ENCODE measurements at regions not wholly inside any gene's neighbourhood (a gene's known extent, or its start where the extent isn't known, plus 50 kb on each side); places are given as distances from the start of the nearest gene placed in this dataset.
"Not testable (repeated sequence)": the region's sequence is repeated elsewhere in the genome, so short reads cannot be mapped to it uniquely, and the experiment has no call there.

DNA sequence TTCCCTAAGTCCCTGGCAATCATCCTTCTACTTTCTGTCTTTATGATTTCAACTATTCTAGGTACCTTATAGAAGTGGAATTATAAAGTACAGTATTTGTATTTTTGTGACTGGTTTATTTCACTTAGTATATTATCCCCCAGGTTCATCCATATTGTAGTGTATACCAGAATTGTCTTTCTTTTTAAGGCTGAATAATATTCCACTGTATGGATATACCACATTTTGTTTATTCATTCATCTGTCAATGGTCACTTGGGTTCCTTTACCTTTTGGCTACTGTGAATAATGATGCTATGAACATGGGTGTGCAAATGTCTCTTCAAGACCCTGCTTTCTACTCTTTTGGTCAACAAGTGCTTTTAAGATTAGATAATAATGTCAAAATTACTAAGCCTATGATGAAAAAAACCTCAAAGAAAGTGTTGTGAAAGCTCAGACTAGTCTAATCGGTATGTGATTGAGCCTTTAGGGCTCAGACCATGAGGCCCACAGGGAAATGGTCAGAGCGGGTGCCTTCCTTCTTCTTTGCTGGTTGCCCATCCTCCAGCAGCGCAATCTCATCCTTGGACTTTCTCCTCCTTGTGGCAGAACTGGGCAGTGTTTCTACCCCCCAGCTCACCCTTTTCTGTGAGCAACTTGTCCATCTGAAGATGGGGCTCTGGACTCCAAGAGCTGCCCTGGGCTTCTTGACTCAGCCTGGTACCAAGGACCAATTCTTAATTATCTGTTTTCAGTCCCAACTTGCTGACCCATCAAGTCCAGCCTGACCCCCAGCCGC, 105.4 kb downstream of the TTC8 start:
- DNase-seq (ENCODE audit: low spot score): no peak

DNA sequence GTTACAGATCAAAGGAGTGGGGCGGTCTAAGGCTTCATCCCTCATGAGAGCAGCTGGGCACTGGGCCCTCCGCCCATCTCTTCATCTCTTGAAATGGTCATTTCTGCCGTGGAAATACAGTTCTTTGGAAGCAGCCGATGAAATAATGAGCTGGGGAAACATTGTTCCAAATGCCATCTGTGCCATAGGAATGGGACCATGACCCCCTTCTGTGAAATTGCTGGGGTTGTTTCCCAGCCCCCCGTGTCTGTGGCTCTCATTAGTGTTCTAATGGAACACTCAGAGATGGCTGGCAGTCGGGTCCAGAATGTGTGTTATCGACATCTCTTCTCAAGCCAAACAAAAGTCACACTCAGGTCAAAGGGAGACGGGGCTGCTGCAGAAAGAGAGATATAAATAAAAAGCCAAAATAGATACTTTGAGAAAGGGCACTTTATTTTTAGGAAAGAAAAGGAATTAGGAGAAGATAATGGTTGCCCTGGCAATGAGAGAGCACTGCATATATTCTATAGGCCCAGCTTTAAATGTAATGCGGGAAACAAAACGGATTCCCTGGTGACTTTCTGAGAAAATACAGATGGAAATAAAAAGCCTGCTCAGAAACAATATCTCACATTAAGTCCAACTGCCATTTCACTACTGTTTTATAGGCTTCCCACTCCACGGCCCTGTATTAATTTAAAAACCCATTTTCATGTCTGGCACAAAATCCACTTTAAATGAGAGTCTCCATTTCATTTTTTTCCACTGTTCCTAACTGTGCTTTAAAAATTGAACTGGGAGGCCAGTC, 107.1 kb downstream of the TTC8 start:
- DNase-seq (ENCODE audit: low spot score): no peak

DNA sequence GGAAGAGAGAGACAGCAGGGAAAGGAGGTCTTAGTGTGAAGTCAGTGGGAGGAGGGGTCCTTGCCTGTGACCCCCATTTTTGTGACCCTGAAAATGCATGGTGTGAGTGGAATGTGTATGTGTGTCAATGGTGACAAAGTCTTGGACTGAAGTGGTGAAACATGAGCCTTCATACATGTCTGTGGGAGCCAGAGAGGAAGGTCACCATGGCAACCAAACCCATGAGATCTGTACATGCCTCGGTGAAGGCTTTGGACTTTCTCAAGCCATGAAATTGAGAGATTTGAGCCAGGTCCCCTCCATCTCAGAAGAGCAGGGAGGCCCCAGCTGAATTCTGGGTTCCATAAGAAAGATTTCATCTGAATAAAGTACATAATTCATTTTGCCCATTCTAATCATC, 108.7 kb downstream of the TTC8 start:
- no peak for DNase-seq (ENCODE audit: low spot score)

DNA sequence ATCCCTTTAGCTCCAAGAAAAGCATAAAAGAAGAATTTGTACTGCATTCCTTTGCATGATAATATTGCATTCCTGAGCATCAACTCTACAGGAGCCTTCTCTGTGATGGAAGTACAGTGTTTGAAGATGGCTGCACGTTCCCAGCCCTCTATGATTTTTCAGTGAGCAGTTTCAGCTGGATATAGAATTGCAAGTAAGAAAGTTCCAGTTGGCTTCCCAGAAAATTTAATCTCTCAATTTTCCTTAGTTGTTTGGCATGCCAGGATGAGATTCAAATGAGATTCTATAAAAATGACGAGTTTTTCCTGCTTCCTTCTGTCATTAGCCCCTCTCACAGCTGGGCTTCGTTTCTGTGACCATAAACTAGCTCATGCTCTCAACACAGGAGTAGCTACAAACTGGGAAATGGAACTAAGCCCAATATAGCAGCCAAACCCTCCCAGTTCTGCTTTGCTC, 109.9 kb downstream of the TTC8 start:
- DNase-seq (ENCODE audit: low spot score): no peak

DNA sequence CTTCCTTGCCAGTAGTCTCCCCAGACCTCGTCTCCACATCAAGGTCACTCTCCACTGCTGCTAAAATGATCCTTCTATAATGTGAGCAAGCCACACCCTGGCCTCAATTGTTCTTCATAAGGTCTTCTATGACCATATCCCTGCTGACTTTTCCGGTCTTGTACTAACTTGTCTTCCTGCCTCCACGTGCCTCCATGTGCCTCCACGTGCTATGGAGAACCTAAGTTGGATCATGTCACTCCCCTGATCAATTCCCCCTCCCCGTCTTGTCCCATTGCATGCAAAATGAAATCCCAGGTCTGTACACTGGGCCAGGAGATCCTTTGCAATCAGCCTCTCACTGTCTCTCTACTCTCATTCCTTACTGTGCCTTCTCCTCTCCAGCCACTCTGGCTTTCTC, 110.6 kb downstream of the TTC8 start:
- no peak for DNase-seq (ENCODE audit: low spot score)

DNA sequence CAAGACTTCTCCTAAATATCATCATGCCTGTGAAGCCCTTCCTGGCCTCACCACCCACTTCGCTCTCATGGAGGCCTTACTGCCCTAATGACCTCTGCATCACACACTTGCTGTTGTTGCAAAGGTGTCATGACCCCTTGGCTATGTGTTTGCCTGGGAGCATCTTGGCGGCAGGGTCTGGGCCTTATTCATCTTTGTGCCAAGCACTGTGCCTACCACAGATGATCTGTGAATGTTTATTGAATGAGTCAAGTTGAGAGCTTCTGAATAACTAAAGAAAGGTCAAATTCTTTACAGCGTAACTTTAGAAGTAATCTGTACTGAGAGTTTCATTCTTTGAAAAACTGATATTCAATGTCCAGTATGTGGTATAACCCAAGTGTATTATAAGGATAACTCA, 113.3 kb downstream of the TTC8 start:
- no peak for DNase-seq (ENCODE audit: low spot score)

DNA sequence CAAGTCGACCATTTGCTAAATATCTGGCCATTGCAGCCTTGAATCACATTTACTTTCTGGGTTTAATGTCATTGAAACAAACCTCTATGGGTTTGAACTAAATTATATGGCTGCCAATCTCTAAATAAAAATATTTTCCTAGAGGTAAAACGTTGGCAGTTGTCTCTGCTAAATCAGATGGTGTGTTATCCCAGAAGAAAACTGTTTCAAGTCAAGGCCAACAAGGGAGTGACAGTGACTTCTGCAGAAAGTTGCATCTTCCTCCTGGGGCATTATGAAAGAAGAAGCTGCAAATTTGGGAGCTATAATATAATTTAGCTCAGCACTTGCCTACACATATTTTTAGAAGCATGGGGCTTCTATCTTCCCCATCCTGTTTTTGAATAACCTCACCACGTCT, 116.2 kb downstream of the TTC8 start:
- no peak for DNase-seq (ENCODE audit: low spot score)

DNA sequence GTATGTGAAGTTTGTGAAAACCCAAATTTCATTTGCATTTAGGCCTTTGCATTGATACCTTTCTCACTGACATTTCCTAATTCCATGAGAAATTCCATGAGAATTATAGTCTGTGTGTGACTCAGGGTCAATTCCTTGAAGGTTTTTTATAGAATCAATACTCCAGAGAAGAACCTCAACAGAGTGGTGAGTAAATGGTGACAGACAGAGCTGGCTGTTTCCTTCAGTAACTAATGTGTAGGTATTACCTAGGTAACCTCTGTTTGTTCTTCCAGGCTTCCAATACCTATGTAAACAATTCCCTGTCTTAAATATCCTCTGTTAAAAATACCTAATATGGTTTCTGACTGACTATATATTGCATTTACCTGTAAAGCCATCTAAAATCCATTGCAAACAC, 117.0 kb downstream of the TTC8 start:
- DNase-seq (ENCODE audit: low spot score): no peak

DNA sequence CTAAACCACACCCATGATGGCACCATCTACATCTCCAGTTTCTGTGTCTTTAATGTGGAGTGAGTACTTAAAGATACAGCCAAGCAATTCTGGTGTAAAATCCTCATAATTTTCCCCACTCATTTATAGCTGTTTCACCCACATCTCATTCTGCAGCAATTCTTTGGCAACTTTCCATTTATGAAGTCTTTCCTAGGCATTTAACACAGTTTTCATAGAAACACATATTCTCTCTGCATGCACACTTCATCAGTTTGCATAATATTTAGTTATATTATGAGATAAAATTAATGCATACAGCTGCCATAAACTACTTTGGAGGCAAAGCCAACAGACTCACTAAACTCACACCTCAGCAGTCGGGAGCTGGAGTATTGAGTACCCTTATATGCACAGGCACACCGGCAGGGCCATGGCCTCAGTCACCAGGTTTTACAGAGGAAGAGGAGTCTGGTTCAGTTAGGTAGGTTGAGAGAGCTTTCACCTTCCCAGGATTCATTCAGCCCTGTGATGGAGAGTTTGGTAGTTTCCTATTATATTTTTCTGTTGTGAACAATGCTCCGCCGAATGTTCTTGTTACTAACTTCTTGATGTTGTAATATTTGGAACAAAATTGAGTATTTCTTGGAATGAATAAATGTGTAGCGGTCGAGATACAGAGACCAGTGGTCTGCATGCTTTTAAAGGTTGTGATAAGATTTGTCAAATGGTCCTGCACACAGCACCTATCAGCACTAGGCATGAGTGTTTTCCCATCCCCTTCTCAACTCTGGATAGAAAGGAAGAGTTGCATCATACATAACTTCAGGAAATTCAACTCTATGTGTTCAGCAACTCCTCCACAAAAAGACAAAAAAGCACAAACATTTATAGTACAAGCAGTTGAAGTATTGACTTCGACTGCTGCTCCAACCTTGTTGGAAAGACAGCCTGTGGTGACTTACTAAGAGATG, 123.5 kb downstream of the TTC8 start:
- DNase-seq (ENCODE audit: low spot score): no peak

DNA sequence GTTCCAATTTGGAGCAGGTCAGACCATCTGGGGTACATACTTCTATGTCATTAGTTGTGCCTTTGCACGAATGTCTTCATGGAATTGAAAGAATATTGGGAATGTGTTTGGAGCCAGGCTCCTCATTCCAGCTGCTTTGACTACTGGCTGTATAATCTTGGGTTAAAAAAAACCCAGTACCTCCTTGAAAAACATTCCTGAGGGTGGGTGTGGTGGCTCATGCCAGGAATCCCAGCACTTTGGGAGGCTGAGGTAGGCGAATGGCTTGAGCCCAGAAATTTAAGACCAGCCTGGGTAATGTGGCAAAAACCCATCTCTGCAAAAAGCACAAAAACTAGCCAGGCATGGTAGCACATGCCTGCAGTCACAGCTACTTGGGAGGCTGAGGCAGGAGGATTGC, 125.6 kb downstream of the TTC8 start:
- DNase-seq (ENCODE audit: low spot score): no peak

DNA sequence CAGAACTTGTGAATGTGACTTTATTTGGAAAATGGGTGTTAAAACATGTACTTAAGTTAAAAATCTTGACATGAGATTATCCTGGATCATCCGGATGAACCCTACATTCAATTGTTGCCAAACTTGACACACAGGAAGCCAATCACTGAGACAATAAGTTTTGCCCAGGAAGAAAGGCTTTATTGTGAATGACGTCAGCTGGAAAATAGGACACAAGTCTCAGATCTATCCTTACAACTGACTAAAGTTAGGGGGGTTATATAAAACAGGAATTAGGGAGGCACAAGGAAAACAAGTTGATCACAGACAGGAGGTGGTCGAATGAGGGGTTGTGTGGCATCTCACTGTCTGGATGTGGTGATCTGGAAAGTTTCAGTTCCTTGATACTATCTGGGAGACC, 126.9 kb downstream of the TTC8 start:
- DNase-seq (ENCODE audit: low spot score): no peak

DNA sequence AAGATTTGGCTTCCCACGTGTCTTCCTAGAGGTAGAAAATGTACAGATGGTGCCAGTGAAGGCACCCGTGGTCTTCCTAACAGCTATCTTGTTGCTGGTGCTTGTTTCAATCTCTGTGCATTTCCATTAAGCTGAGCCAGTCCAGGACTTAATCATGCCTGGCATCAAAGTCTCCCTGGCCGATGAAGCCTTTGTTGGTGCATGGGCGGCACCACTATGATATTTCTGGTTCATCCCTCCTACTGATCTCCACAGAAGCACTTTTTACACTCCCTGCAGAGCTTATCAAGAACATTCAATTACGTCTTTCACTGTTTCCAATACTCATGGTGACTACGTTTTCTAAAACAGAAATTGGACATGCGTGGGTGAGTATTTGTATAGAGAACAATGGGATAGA, 128.4 kb downstream of the TTC8 start:
- no peak for DNase-seq (ENCODE audit: low spot score)

DNA sequence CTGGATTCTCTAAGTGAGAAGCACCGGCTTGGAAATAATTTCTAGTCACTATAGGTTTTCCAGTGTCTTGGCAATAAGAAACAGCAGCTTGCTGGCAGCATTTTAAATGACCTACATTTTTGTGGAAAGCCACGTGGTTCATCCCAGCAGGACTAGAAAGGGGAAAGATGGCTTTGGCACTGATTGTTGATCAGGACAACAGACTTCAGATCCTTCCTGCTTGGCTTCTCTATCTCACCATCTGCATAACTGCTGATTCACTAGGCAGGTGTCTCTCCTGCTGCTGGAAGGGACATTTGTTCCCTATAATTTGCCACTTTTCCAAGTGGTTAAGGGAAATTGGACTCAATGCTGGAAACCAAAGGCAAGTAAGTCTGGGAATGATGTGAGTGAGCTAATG, 131.0 kb downstream of the TTC8 start:
- no peak for DNase-seq (ENCODE audit: low spot score)

DNA sequence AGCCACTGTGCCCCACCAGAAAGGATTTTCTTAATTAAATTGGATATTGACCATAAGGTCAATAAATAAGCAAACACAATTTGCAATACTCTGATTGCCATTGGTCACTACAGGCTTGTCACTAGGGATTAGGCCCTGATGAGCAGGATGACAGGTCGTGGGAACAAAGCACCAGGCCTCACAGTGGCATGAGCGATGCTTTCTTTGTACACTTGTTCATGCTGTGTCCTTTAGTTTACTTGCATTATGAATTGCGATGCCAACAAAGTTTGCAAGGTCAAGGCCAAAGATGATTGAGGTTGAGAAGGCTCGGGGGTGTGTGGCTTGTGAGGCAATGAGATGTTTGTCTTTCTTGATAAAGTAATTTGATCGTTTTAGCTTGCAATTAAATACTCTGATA, 136.0 kb downstream of the TTC8 start:
- no peak for DNase-seq (ENCODE audit: low spot score)

DNA sequence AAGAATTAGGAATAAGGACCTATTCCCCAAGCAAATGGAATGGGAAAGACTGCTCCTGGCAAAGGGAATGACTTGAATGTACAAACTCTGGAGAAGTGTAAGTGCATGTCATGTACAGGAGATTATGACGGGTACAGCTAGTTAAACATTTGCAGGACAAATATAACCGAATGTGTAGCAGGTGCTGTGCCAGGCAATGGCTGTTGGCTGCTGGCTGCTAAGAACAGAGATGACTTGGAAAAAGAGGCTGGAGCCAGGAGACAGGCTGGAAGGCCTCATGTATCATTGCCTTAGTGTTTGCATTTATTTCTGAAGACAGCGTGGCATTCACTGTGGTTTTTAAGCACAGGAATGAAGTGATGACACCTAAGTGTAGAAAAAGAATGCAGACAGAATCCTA, 136.8 kb downstream of the TTC8 start:
- no peak for DNase-seq (ENCODE audit: low spot score)

DNA sequence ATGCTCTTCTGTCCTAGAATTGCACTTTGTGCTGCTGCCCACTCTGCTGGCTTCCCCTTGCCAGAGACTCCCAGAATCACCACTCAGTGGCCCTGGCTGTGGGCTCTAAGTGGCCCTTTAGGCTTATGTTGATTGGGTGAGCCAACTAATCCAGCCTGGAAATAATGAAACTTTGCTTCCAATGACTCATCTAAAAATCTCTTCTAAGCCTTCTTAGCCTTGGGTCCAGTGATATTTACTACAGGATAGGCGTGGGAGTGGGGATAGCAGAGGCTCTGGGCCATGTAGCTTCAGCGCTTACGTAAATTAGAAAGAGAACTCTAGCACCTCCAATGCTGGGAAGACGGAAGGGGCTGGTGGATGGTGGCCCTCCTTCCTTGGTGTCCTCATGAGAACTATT, 137.9 kb downstream of the TTC8 start:
- no peak for DNase-seq (ENCODE audit: low spot score)

DNA sequence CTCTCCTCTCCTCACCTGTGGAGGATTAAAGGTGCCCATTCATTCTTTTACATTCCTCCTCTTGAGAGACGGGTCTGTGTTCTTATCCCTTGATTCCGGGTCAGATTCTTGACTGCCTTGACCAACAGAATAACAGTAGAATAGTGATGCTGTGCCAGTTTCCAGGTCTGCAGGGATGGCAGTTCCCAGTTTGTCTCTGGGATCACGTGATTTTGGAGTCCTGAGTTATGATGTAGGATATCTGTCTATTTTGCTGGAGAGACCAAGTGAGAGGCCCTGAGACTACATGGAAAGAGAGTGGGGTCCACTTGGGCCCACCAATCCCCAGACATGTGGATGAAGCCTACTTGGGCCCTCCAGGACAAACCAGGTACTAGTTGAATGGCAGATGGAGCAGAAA, 142.8 kb downstream of the TTC8 start:
- DNase-seq (ENCODE audit: low spot score): no peak

DNA sequence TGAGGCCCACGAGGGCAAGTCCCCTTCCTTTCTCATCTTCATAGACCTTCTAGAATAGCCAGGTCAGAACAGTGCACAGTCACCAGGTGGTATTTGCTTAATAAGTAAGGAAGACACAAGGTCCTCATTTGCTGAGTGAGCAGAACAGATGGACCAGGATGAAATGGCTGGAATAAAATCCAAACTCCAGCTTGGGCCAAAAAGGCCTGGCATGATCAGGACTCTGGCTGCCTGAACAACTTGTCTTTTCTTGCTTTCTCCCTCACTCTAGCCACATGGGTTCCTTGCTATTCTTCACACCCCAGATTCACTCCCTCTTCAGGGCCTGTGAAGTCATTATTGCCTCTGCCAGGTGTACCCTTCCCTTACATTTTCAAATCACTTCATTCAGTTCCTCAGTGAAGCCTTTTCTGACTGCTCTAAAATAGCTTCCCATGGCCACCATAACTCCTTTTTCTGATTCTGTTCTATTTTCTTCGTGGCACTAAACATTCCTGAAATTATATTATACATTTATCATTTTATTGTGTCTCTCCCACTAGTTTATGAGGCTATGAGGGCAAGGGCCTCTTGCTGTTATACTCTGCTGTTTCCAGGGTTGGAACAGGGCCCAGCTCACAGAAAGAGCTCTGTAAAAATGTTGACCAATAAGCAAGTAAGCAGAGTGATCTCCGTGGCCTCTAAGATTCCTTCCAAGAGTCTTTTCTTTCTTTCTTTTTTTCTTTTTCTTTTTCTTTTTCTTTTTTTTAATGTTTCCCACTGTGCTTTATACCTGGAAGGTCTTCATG, 150.8 kb downstream of the TTC8 start:
- DNase-seq (ENCODE audit: low spot score): no peak

DNA sequence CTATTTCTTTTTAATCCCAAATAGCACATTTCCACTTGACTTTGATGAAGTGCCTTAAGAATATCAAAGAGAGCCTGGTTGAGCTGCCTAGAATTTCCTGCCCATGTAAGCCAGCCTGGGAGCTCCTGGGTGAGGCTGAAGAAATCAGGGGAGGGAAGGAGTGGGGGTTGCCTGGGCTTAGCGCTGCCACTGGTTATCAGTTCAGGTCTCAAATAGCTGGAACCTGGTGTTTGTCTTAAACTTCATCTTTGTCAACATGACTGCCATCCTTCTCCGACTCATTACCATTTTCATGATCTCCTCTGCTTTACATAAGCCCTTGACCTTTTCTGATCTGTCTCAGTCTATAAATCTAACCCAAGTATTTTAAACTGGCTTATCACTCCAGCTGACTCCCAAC, 151.5 kb downstream of the TTC8 start:
- DNase-seq (ENCODE audit: low spot score): no peak

DNA sequence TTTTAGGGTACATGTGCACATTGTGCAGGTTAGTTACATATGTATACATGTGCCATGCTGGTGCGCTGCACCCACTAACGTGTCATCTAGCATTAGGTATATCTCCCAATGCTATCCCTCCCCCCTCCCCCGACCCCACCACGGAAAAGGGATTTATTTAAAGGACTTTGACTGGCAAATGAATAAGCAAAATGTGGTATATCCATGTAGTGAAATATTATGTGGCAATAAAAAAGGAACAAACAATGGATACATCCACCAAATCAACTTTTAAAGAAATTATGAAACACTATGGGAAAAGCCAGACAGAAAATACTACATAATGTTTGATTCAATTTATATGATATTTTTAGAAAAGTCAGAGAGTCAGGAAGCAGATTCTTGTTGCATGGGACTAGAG, 156.5 kb downstream of the TTC8 start:
- not testable (repeated sequence) for DNase-seq (ENCODE audit: low spot score)

DNA sequence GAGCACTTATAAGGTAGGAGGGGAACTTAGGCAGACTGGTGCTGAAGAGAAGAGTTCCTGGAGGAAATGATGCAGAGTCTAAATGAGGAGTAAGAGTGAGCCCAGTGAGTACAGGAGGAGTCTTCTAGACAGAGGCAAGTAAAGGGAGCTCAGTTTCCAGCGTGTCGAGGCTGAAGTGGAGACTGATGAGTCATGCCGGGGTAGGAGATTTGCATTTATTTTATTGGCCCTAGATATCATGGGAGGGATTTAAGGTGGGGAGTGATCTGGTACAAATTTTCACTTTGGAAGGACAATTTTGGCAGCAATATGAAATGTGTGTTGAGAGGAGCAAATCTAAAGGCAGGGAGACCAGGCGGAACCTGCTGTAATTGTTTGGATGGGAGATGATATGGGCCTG, 157.5 kb downstream of the TTC8 start:
- DNase-seq (ENCODE audit: low spot score): no peak

DNA sequence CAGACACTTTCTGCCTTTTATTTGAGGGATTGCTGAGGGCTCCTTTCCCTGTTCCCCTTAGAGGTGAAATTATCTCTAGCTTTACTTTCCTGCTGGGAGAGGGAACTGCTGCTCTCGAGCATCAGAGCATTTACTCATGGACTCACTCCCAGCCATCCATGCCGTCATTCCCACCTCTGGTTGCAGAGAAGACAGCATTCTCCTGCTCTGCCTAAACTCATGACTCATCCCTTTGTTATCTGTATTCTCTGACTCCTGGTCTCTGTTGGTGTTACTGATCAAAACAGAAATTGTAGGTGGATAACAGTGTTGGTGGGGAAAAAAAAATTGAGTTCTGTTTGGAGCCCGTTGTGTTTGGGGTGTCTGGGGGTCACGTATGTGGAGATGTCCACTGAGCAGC, 159.3 kb downstream of the TTC8 start:
- DNase-seq (ENCODE audit: low spot score): no peak

All from D341Med (cell line).